ENCODE measurements at regions not wholly inside any gene's neighbourhood (a gene's known extent, or its start where the extent isn't known, plus 50 kb on each side); places are given as distances from the start of the nearest gene placed in this dataset.

DNA sequence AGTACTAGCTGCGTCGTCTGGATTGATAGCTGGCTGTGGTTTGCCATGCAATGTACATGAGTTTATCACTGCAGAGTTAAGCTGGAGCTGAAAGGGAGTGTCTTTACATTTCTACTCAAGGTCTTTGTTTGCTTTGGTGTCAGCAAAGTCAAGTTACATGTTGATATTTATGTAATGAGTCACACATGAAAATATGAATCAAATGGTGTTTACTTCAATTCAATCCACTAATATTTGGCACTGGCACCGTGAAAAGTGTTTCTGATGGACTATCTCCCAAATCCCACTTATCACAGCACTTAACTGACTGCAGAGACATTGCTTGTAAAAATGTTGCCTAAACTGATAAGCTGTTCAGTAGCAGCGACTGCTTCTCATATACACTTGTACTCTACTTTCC, 395.9 kb downstream of the TFEC start:
- Histone ChIP-seq H3K27me3 (no peaks in the 10 kb centered on the region), H3K36me3 (no peaks in the 10 kb centered on the region), H3K9me3 (no peaks in the 10 kb centered on the region), H3K4me3 (no peak overlapping the region), H3K4me1 (no peaks in the 10 kb centered on the region), H3K27ac (no peak overlapping the region)
- TF ChIP-seq POLR2A (IDR thresholded peaks at IDR 0.05) (no peak), EP300 (IDR thresholded peaks at IDR 0.05) (no peak), POLR2AphosphoS5 (IDR thresholded peaks at IDR 0.05) (no peak)
- TF ChIP-seq, protein P1, sequence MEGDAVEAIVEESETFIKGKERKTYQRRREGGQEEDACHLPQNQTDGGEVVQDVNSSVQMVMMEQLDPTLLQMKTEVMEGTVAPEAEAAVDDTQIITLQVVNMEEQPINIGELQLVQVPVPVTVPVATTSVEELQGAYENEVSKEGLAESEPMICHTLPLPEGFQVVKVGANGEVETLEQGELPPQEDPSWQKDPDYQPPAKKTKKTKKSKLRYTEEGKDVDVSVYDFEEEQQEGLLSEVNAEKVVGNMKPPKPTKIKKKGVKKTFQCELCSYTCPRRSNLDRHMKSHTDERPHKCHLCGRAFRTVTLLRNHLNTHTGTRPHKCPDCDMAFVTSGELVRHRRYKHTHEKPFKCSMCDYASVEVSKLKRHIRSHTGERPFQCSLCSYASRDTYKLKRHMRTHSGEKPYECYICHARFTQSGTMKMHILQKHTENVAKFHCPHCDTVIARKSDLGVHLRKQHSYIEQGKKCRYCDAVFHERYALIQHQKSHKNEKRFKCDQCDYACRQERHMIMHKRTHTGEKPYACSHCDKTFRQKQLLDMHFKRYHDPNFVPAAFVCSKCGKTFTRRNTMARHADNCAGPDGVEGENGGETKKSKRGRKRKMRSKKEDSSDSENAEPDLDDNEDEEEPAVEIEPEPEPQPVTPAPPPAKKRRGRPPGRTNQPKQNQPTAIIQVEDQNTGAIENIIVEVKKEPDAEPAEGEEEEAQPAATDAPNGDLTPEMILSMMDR (IDR thresholded peaks at IDR 0.05): no peak
- 59% methylated on average over 4 of the region's 4 CpGs for WGBS
- DNase-seq (ENCODE audit: low spot score in 2 of 2): no peak

DNA sequence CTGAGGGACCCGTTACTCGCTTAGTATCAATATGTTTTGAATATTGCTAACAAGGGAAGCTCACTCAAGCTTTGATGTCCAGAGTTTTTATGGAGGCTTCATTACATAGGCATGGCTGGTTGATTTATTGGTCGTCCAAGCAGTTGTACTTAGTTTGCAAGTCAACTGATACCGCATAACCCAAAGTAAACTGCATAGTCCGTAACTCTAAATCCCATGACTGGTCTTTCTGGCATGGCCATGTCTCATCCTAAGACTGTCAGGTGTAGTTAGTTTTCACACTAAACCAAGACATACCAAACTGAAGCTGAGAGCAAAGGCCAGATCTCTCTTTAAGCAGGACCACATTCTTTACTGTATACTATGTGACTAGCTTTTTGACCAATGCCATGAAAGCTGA, 397.9 kb downstream of the TFEC start:
- Histone ChIP-seq H3K27ac (no peak overlapping the region), H3K9me3 (no peaks in the 10 kb centered on the region), H3K4me1 (no peaks in the 10 kb centered on the region), H3K36me3 (no peaks in the 10 kb centered on the region), H3K4me3 (no peak overlapping the region), H3K27me3 (no peaks in the 10 kb centered on the region)
- no peak for TF ChIP-seq POLR2AphosphoS5 (IDR thresholded peaks at IDR 0.05)
- TF ChIP-seq, protein P1 (IDR thresholded peaks at IDR 0.05): no peak
- no peak for TF ChIP-seq POLR2A (IDR thresholded peaks at IDR 0.05)
- no peak for TF ChIP-seq EP300 (IDR thresholded peaks at IDR 0.05)
- WGBS: 72% methylated on average over 5 of the region's 5 CpGs
- no peak for DNase-seq (ENCODE audit: low spot score in 2 of 2)

DNA sequence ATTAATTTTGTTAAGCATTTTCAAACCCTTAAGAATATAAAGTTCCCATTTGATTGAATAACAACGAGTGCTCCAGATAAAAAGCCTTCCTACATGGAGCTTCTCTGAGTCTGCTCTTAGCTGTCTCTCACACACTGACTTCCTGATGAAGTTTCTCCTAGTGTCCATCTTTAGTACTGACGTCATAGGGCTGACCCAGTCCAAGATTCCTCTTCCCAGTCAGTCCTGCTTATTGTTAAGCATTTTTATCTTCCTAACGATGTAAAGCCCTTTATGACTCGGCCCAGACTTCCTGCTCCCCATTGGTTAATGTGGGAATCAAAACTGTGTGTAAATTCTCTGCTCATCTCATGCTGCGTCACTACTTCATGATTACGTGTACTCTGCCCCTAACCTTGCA, 398.8 kb downstream of the TFEC start:
- H3K4me1 ChIP-seq: no peaks in the 10 kb centered on the region
- WGBS: 76% methylated on average over 6 of the region's 6 CpGs
- no peak overlapping the region for H3K4me3 ChIP-seq
- no peak overlapping the region for H3K27ac ChIP-seq
- TF ChIP-seq POLR2A (IDR thresholded peaks at IDR 0.05) (no peak), EP300 (IDR thresholded peaks at IDR 0.05) (no peak), POLR2AphosphoS5 (IDR thresholded peaks at IDR 0.05) (no peak)
- TF ChIP-seq, protein P1 (IDR thresholded peaks at IDR 0.05): no peak
- no peaks in the 10 kb centered on the region for H3K9me3 ChIP-seq
- H3K27me3 ChIP-seq: no peaks in the 10 kb centered on the region
- no peak for DNase-seq (ENCODE audit: low spot score in 2 of 2)
- no peaks in the 10 kb centered on the region for H3K36me3 ChIP-seq

DNA sequence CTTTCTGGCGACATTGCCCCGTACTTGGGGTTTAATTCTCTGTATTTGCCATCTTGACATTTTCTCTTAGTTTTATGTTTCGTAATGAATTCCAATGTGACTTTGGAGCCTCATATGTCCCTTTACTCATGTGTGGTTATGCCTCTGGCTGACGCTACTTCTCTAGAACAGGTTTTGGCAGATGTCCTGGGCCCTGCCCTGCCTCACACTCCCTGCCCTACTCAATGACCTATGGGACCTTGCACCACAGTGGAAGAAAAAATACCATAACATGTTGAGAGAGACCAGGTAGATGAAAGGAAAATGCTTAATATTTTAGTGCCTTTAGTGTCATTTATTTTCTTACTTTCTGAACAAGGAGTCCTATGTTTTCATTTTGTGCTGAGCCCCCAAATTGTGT, 400.5 kb downstream of the TFEC start:
- no peaks in the 10 kb centered on the region for H3K4me1 ChIP-seq
- no peaks in the 10 kb centered on the region for H3K36me3 ChIP-seq
- H3K27ac ChIP-seq: no peak overlapping the region
- DNase-seq (ENCODE audit: low spot score in 2 of 2): no peak
- TF ChIP-seq EP300 (IDR thresholded peaks at IDR 0.05) (no peak), POLR2A (IDR thresholded peaks at IDR 0.05) (no peak), POLR2AphosphoS5 (IDR thresholded peaks at IDR 0.05) (no peak)
- TF ChIP-seq, protein P1 (IDR thresholded peaks at IDR 0.05): no peak
- H3K4me3 ChIP-seq: no peak overlapping the region
- no peaks in the 10 kb centered on the region for H3K27me3 ChIP-seq
- 85% methylated on average over 4 of the region's 4 CpGs for WGBS
- no peaks in the 10 kb centered on the region for H3K9me3 ChIP-seq

DNA sequence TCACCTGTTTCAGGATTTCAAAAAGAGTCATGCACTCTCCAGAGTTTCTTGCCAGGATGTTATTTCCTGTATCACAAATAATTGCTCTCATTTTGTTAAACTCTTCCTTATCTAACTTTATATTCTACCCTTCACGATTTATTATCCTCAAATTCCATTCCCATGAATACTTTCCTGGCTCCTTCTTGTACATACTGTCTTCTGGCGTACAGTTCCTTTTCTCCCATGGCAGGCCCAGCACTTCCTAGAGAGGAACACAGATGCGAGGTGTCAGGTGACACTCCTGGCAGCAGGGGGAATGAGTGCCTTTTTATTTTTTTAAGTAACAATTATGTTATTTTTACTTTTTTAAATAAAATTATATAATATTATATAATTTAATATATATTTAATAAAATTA, 411.9 kb downstream of the TFEC start:
- no peak overlapping the region for H3K27ac ChIP-seq
- WGBS: 28% methylated on average over 3 of the region's 3 CpGs
- no peaks in the 10 kb centered on the region for H3K4me1 ChIP-seq
- DNase-seq (ENCODE audit: low spot score in 2 of 2): no peak
- no peaks in the 10 kb centered on the region for H3K27me3 ChIP-seq
- H3K4me3 ChIP-seq: no peak overlapping the region
- no peaks in the 10 kb centered on the region for H3K9me3 ChIP-seq
- H3K36me3 ChIP-seq: no peaks in the 10 kb centered on the region
- TF ChIP-seq POLR2AphosphoS5 (IDR thresholded peaks at IDR 0.05) (no peak), POLR2A (IDR thresholded peaks at IDR 0.05) (no peak), EP300 (IDR thresholded peaks at IDR 0.05) (no peak)
- TF ChIP-seq, protein P1 (IDR thresholded peaks at IDR 0.05): no peak

Data from suprapubic skin (tissue), 4 donors.